ENCODE measurements at regions not wholly inside any gene's neighbourhood (a gene's known extent, or its start where the extent isn't known, plus 50 kb on each side); places are given as distances from the start of the nearest gene placed in this dataset.

- TF ChIP-seq, protein P1, sequence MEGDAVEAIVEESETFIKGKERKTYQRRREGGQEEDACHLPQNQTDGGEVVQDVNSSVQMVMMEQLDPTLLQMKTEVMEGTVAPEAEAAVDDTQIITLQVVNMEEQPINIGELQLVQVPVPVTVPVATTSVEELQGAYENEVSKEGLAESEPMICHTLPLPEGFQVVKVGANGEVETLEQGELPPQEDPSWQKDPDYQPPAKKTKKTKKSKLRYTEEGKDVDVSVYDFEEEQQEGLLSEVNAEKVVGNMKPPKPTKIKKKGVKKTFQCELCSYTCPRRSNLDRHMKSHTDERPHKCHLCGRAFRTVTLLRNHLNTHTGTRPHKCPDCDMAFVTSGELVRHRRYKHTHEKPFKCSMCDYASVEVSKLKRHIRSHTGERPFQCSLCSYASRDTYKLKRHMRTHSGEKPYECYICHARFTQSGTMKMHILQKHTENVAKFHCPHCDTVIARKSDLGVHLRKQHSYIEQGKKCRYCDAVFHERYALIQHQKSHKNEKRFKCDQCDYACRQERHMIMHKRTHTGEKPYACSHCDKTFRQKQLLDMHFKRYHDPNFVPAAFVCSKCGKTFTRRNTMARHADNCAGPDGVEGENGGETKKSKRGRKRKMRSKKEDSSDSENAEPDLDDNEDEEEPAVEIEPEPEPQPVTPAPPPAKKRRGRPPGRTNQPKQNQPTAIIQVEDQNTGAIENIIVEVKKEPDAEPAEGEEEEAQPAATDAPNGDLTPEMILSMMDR (IDR thresholded peaks at IDR 0.05; ENCODE audit: insufficient read depth, low read depth, low read length), result no peak
- no peak for TF ChIP-seq EZH2 (IDR thresholded peaks at IDR 0.05; ENCODE audit: insufficient read depth, low read length)
Measured at GRCh38 chr11:88040148-88040496, 135.1 kb downstream of the RAB38 start.
